Keratinocyte (primary cell): ENCODE measurements at regions not wholly inside any gene's neighbourhood (a gene's known extent, or its start where the extent isn't known, plus 50 kb on each side); places are given as distances from the start of the nearest gene placed in this dataset.

Experiments used
- DNase-seq: peaks from one replicate; pipeline ENCODE4 v3.0.0-alpha.2; 2011; ENCODE audit warnings: low read depth, missing footprints, low spot score
- FAIRE-seq: peaks from 2 replicates; lab custom pipeline; 2011; peaks lifted over from hg19 to GRCh38; lab: Jason Lieb, UNC
- H2AFZ ChIP-seq: 2 replicates; pipeline ENCODE4 v1.6.0; 2012; ENCODE audit warnings: low read length, control low read depth, inconsistent platforms; ENCODE audit not compliant: control insufficient read depth
- H3K27ac ChIP-seq: 2 replicates; pipeline ENCODE4 v1.5.1; 2011; ENCODE audit warnings: low read length; ENCODE audit not compliant: control insufficient read depth, insufficient read depth
- H3K27me3 ChIP-seq: 3 replicates; pipeline ENCODE4 v1.6.0; 2011; ENCODE audit warnings: low read length; ENCODE audit not compliant: control insufficient read depth, insufficient read depth; ENCODE audit errors: extremely low read depth
- H3K36me3 ChIP-seq, 2 experiments: 2 replicates in 1 of 2; 3 replicates in 1 of 2; pipeline ENCODE4 v1.5.1; 2011; ENCODE audit warnings: low read length in 2 of 2, mild to moderate bottlenecking in 1 of 2; ENCODE audit not compliant: control insufficient read depth in 2 of 2, insufficient read depth in 2 of 2; ENCODE audit errors: extremely low read depth in 1 of 2
- H3K4me1 ChIP-seq: 3 replicates; pipeline ENCODE4 v1.5.1; 2011; ENCODE audit warnings: low read length; ENCODE audit not compliant: control insufficient read depth, insufficient read depth; ENCODE audit errors: extremely low read depth
- H3K4me2 ChIP-seq: 3 replicates; pipeline ENCODE4 v1.6.0; 2011; ENCODE audit warnings: low read depth, low read length; ENCODE audit not compliant: control insufficient read depth, insufficient read depth; ENCODE audit errors: extremely low read depth
- H3K4me3 ChIP-seq, 3 experiments: fragments of 200-600 bp in 1 of 3; sonication (generic) in 1 of 3; 2 replicates in 2 of 3; 3 replicates in 1 of 3; pipeline ENCODE4 v1.5.1; 2011 to 2016; ENCODE audit warnings: low read length in 3 of 3, mild to moderate bottlenecking in 3 of 3, control low read depth in 2 of 3, inconsistent platforms in 1 of 3, low read depth in 1 of 3, mixed read lengths in 1 of 3, mixed run types in 1 of 3, moderate library complexity in 1 of 3; ENCODE audit not compliant: control insufficient read depth in 2 of 3, insufficient read depth in 2 of 3; ENCODE audit errors: extremely low read depth in 1 of 3
- H3K79me2 ChIP-seq: 2 replicates; pipeline ENCODE4 v1.6.0; 2012; ENCODE audit warnings: low read length; ENCODE audit not compliant: control insufficient read depth, insufficient read depth
- H3K9ac ChIP-seq: 3 replicates; pipeline ENCODE4 v1.6.0; 2011; ENCODE audit warnings: low read length; ENCODE audit not compliant: control insufficient read depth, insufficient read depth; ENCODE audit errors: extremely low read depth
- H3K9me1 ChIP-seq: 3 replicates; pipeline ENCODE4 v1.6.0; 2011; ENCODE audit warnings: low read length; ENCODE audit not compliant: control insufficient read depth, insufficient read depth; ENCODE audit errors: extremely low read depth
- H3K9me3 ChIP-seq: 2 replicates; pipeline ENCODE4 v1.5.1; 2012; ENCODE audit warnings: low read depth, low read length; ENCODE audit not compliant: control insufficient read depth
- H4K20me1 ChIP-seq: 3 replicates; pipeline ENCODE4 v1.6.0; 2011; ENCODE audit warnings: low read length; ENCODE audit not compliant: control insufficient read depth, insufficient read depth; ENCODE audit errors: extremely low read depth
- CTCF ChIP-seq, 3 experiments: IDR thresholded peaks in 1 of 3; conservative IDR thresholded peaks in 1 of 3; optimal IDR thresholded peaks in 1 of 3; 2 replicates in 2 of 3; 3 replicates in 1 of 3; pipeline versions ENCODE3 to v1.5.1; 2011; ENCODE audit warnings: low read length in 3 of 3, mild to moderate bottlenecking in 3 of 3, moderate library complexity in 2 of 3, control low read depth in 1 of 3, inconsistent platforms in 1 of 3; ENCODE audit not compliant: insufficient read depth in 2 of 3; ENCODE audit errors: extremely low read depth in 1 of 3
- EZH2 ChIP-seq: IDR thresholded peaks from one replicate; pipeline ENCODE4 v1.6.1; 2012; ENCODE audit warnings: inconsistent platforms, mild to moderate bottlenecking, low read length, moderate library complexity
- dilution Hi-C: fragments of 300-500 bp; cut with MboI; formaldehyde crosslinking; loops from one replicate; pipeline ENCODE4 v1.7.0; 2020; ENCODE audit warnings: low sequenced_read_pairs; ENCODE audit not compliant: extremely low pct_ligation_motif_present

- H4K20me1 ChIP-seq = no peaks in the 10 kb centered on the region
- H3K9ac ChIP-seq = no peak overlapping the region
- no peak overlapping the region for H3K4me3 ChIP-seq
- H3K27ac ChIP-seq = no peak overlapping the region
- H3K27me3 ChIP-seq = peaks cover 5% of the 10 kb centered on the region
- DNase-seq (no peak), FAIRE-seq (peak; percentile 39)
- H3K79me2 ChIP-seq = no peaks in the 10 kb centered on the region
- no peaks in the 10 kb centered on the region for H3K36me3 ChIP-seq
- H3K4me2 ChIP-seq = no peak overlapping the region
- no peaks in the 10 kb centered on the region for H3K4me1 ChIP-seq
- dilution Hi-C loops = loop anchor here (25.0 kb wide), 1 partner anchor 254 kb away; the partner anchor contains the start of gene SPO11
- H3K9me3 ChIP-seq = peaks cover 2% of the 10 kb centered on the region
- no peaks in the 10 kb centered on the region for H3K9me1 ChIP-seq
- TF ChIP-seq CTCF (optimal IDR thresholded peaks at IDR 0.05 in 1 of 3, IDR thresholded peaks at IDR 0.05 in 1 of 3, conservative IDR thresholded peaks at IDR 0.05 in 1 of 3; ENCODE audit: extremely low read depth in 1 of 3, insufficient read depth in 2 of 3, low read length in 3 of 3) (no peak), EZH2 (no peak)
- H2AFZ ChIP-seq = no peak overlapping the region
Observed at GRCh38 chr20:57083072-57083471, 183.4 kb downstream of the BMP7 start.

GRCh38 chr20:57086066-57086465, 180.4 kb downstream of the BMP7 start:
- dilution Hi-C loops = loop anchor here (25.0 kb wide), 1 partner anchor 251 kb away; the partner anchor contains the start of gene SPO11
- no peaks in the 10 kb centered on the region for H3K36me3 ChIP-seq
- H3K4me1 ChIP-seq = peaks cover 3% of the 10 kb centered on the region
- peaks cover 2% of the 10 kb centered on the region for H4K20me1 ChIP-seq
- no peaks in the 10 kb centered on the region for H3K9me3 ChIP-seq
- no peak overlapping the region for H2AFZ ChIP-seq
- no peak overlapping the region for H3K27ac ChIP-seq
- no peak overlapping the region for H3K4me2 ChIP-seq
- TF ChIP-seq EZH2 (no peak), CTCF (optimal IDR thresholded peaks at IDR 0.05 in 1 of 3, IDR thresholded peaks at IDR 0.05 in 1 of 3, conservative IDR thresholded peaks at IDR 0.05 in 1 of 3; ENCODE audit: extremely low read depth in 1 of 3, insufficient read depth in 2 of 3, low read length in 3 of 3) (no peak)
- H3K27me3 ChIP-seq = peaks cover 5% of the 10 kb centered on the region
- H3K79me2 ChIP-seq = no peaks in the 10 kb centered on the region
- FAIRE-seq = no peak
- DNase-seq = no peak
- no peak overlapping the region for H3K9ac ChIP-seq
- H3K9me1 ChIP-seq = no peaks in the 10 kb centered on the region
- no peak overlapping the region for H3K4me3 ChIP-seq
